ENCODE measurements at regions not wholly inside any gene's neighbourhood (a gene's known extent, or its start where the extent isn't known, plus 50 kb on each side); places are given as distances from the start of the nearest gene placed in this dataset.

GRCh38 chr18:42306594-42306980 lies 351.6 kb downstream of the PIK3C3 start:
- H3K4me1 ChIP-seq, result peaks cover 0 to 16% (median 8%) of the 10 kb centered on the region in 9 donors
- no peaks in the 10 kb centered on the region for H3K36me3 ChIP-seq
- intact Hi-C loops (cut with DNase I), result loop anchor here in 1 of 10 donors (10.0 kb wide), 1 partner anchor 1088 kb away; no protein-coding TSS in a partner anchor
- no peak overlapping the region for H3K4me3 ChIP-seq
- no peak overlapping the region for H3K27ac ChIP-seq
- TF ChIP-seq CTCF (IDR thresholded peaks at IDR 0.05), result no peak
- DNase-seq (no peak), ATAC-seq (no peak)
- no peaks in the 10 kb centered on the region for H3K27me3 ChIP-seq
- no peaks in the 10 kb centered on the region for H3K9me3 ChIP-seq

DNA sequence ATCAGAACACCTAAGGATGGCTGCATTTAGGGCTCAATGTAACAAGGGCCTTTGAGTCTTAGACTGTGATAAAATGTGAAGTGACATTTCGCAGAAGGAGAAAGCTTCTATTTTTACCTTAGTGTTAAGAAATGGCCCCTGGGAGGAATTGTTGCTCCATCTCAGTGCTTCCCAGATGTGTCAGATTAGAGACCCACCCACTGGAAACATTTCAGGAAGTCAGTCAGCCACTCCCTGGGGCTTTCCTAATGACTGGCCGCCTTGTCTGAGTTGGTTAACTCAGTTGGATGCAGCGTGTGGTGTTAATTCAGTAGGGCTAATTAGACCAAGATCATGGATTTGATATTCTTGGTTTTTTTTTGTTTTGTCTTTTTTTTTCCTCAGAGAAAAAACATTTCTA lies 355.9 kb downstream of the PIK3C3 start:
- no peak for TF ChIP-seq CTCF (IDR thresholded peaks at IDR 0.05)
- H3K4me1 ChIP-seq, result peaks cover 0 to 17% (median 8%) of the 10 kb centered on the region in 9 donors
- ATAC-seq, result peak; percentile 51 to 94 (median 78)

GRCh38 chr18:42326752-42327151 lies 371.7 kb downstream of the PIK3C3 start:
- no peaks in the 10 kb centered on the region for H3K36me3 ChIP-seq
- H3K4me3 ChIP-seq, result no peak overlapping the region
- no peak overlapping the region for H3K27ac ChIP-seq
- no peaks in the 10 kb centered on the region for H3K27me3 ChIP-seq
- peaks cover 0 to 12% (median 0%) of the 10 kb centered on the region in 9 donors for H3K4me1 ChIP-seq
- ATAC-seq, result peak in 5 of 8 donors; percentile 27 to 52 (median 37)
- 50 to 63% methylated on average over 1 of the region's 1 CpG for WGBS, 2 donors
- H3K9me3 ChIP-seq, result peaks cover 0 to 6% (median 0%) of the 10 kb centered on the region in 11 donors
- intact Hi-C loops (cut with DNase I), result no loop called here
- TF ChIP-seq CTCF (IDR thresholded peaks at IDR 0.05), result no peak
- no peak for DNase-seq

More for the DNA sequence above, 355.9 kb downstream of the PIK3C3 start:
- Histone ChIP-seq H3K27me3 (no peaks in the 10 kb centered on the region), H3K27ac (no peak overlapping the region), H3K4me3 (no peak overlapping the region), H3K9me3 (no peaks in the 10 kb centered on the region), H3K36me3 (no peaks in the 10 kb centered on the region)
- WGBS, 2 donors, result 41 to 43% methylated on average over 3 of the region's 3 CpGs
- DNase-seq, result peak in 1 of 2 donors; percentile 55
- intact Hi-C loops (cut with DNase I), result no loop called here

DNA sequence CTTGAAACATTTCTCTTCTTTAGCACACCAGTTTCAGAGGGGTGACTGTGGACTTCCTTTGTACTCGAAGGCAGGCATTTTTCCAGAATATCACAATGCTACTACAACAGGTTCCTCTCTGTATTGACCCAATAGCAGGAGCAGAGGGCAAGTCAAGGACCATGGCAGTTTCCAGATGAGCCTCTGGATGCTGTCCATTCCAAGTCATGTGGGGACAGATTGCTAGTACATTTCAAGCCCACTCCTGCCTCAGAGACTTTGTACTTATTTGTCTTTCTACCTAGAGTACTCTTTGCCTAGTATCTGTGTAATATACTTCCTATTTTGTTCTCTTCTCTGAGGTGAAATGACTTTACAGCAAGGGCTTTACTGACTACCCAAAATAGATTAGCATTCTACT lies 373.9 kb downstream of the PIK3C3 start:
- Histone ChIP-seq H3K4me1 (peaks cover 0 to 12% (median 0%) of the 10 kb centered on the region in 9 donors), H3K9me3 (no peaks in the 10 kb centered on the region), H3K27me3 (no peaks in the 10 kb centered on the region), H3K27ac (no peak overlapping the region), H3K4me3 (no peak overlapping the region), H3K36me3 (no peaks in the 10 kb centered on the region)
- intact Hi-C loops (cut with DNase I), result no loop called here
- DNase-seq (no peak), ATAC-seq (no peak)
- TF ChIP-seq CTCF (IDR thresholded peaks at IDR 0.05), result no peak
- 52 to 58% methylated on average over 1 of the region's 1 CpG for whole genome bisulfite sequencing, 2 donors

All from heart right ventricle (tissue), 16 donors.